22Rv1 (cell line): ENCODE measurements at regions not wholly inside any gene's neighbourhood (a gene's known extent, or its start where the extent isn't known, plus 50 kb on each side); places are given as distances from the start of the nearest gene placed in this dataset.

Experiments
- CTCF ChIP-seq: fragments of 450-650 bp; IDR thresholded peaks from 2 replicates; pipeline ENCODE4 v1.5.1; 2017; ENCODE audit warnings: mild to moderate bottlenecking
- ZFX ChIP-seq: fragments of 450-650 bp; IDR thresholded peaks from 2 replicates; pipeline ENCODE4 v1.6.1; 2017; ENCODE audit warnings: antibody characterized with exemption, borderline replicate concordance

GRCh38 chr2:215507836-215508235 is 72.0 kb upstream of the FN1 start:
- TF ChIP-seq CTCF (no peak), ZFX (no peak)
